Glutamatergic neuron (in vitro differentiated cells): ENCODE measurements at regions not wholly inside any gene's neighbourhood (a gene's known extent, or its start where the extent isn't known, plus 50 kb on each side); places are given as distances from the start of the nearest gene placed in this dataset.

Experiments used
- DNase-seq: peaks from one replicate; pipeline ENCODE4 v3.0.0; 2022
- H3K27ac Mint-ChIP-seq: one replicate; pipeline ENCODE4 v1.8.0; 2020; ENCODE audit warnings: mild to moderate bottlenecking, mixed read lengths, inconsistent platforms; ENCODE audit not compliant: unreplicated experiment
- H3K27me3 Mint-ChIP-seq: one replicate; pipeline ENCODE4 v1.8.0; 2020; ENCODE audit warnings: mild to moderate bottlenecking, moderate library complexity, mixed read lengths, inconsistent platforms; ENCODE audit not compliant: unreplicated experiment
- H3K36me3 Mint-ChIP-seq: one replicate; pipeline ENCODE4 v1.8.0; 2020; ENCODE audit warnings: mild to moderate bottlenecking, mixed read lengths, inconsistent platforms; ENCODE audit not compliant: unreplicated experiment
- H3K4me1 Mint-ChIP-seq: one replicate; pipeline ENCODE4 v1.8.0; 2020; ENCODE audit warnings: mild to moderate bottlenecking, low read depth, mixed read lengths, inconsistent platforms; ENCODE audit not compliant: unreplicated experiment
- H3K4me3 Mint-ChIP-seq: one replicate; pipeline ENCODE4 v1.8.0; 2020; ENCODE audit warnings: mild to moderate bottlenecking, mixed read lengths, inconsistent platforms; ENCODE audit not compliant: unreplicated experiment
- H3K9me3 Mint-ChIP-seq: one replicate; pipeline ENCODE4 v1.8.0; 2020; ENCODE audit warnings: mild to moderate bottlenecking, moderate library complexity, mixed read lengths, inconsistent platforms; ENCODE audit not compliant: unreplicated experiment
- TF ChIP-seq, protein P1 (sequence below): fragments of 200-600 bp; sonication (generic); IDR thresholded peaks from one replicate; pipeline ENCODE4 v1.5.0; 2021; ENCODE audit not compliant: partially characterized antibody, unreplicated experiment

DNA sequence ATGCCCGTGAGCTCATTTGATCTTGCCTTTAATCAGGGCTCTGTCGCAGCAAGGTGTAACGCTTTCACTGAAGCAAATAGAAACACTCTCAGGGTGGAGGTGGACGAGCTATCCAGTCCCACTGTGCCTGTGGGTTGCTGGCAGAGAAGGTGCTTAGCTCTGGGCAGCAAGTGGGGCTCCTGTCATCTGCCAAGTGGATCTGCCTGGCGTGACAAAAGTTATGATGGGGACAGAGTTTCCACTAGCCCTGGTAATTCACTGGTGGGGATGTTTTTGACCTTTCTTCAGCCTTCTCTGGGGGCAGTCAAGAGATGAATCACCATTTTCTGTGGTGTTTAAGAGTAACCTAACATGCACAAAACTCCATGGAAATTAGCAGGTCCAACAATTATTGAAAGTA lies 71.3 kb upstream of the EDEM3 start:
- TF ChIP-seq, protein P1, sequence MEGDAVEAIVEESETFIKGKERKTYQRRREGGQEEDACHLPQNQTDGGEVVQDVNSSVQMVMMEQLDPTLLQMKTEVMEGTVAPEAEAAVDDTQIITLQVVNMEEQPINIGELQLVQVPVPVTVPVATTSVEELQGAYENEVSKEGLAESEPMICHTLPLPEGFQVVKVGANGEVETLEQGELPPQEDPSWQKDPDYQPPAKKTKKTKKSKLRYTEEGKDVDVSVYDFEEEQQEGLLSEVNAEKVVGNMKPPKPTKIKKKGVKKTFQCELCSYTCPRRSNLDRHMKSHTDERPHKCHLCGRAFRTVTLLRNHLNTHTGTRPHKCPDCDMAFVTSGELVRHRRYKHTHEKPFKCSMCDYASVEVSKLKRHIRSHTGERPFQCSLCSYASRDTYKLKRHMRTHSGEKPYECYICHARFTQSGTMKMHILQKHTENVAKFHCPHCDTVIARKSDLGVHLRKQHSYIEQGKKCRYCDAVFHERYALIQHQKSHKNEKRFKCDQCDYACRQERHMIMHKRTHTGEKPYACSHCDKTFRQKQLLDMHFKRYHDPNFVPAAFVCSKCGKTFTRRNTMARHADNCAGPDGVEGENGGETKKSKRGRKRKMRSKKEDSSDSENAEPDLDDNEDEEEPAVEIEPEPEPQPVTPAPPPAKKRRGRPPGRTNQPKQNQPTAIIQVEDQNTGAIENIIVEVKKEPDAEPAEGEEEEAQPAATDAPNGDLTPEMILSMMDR, result no peak
- no peak overlapping the region for H3K4me3 Mint-ChIP-seq
- DNase-seq, result no peak
- no peaks in the 10 kb centered on the region for H3K4me1 Mint-ChIP-seq
- H3K36me3 Mint-ChIP-seq, result no peaks in the 10 kb centered on the region
- no peaks in the 10 kb centered on the region for H3K9me3 Mint-ChIP-seq
- peaks cover 5% of the 10 kb centered on the region for H3K27me3 Mint-ChIP-seq
- no peak overlapping the region for H3K27ac Mint-ChIP-seq

GRCh38 chr1:184825571-184825970 lies 70.9 kb upstream of the EDEM3 start:
- Mint-ChIP-seq H3K4me3 (no peak overlapping the region), H3K27ac (no peak overlapping the region), H3K27me3 (peaks cover 5% of the 10 kb centered on the region), H3K9me3 (no peaks in the 10 kb centered on the region), H3K4me1 (no peaks in the 10 kb centered on the region), H3K36me3 (no peaks in the 10 kb centered on the region)
- DNase-seq, result no peak
- TF ChIP-seq, protein P1, result no peak

- H3K4me3 Mint-ChIP-seq, result no peak overlapping the region
- H3K9me3 Mint-ChIP-seq, result no peaks in the 10 kb centered on the region
- no peaks in the 10 kb centered on the region for H3K36me3 Mint-ChIP-seq
- H3K27ac Mint-ChIP-seq, result no peak overlapping the region
- TF ChIP-seq, protein P1, result no peak
- DNase-seq, result no peak
- peaks cover 3% of the 10 kb centered on the region for H3K27me3 Mint-ChIP-seq
- H3K4me1 Mint-ChIP-seq, result no peaks in the 10 kb centered on the region
Measured at GRCh38 chr1:184824691-184825323, 70.1 kb upstream of the EDEM3 start.

DNA sequence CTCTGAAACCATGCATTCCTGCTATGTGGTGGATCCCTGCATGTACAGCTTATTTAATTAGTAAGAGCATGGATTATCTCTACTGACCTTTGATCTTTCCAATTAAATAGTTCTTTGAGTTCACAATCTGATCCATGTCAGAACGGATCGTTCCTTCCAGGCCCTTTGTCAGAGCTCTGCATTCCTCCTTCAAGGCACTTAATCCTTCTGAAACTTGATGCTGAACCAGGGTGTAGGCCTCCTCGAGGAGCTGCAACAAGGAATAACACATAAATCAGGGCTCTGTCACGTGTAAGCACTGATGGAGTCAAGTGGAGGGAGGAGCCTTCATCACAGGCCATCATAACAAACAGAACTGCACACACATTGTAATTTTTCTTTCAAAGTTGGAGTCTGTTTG lies 68.4 kb upstream of the EDEM3 start:
- no peak for DNase-seq
- Mint-ChIP-seq H3K27ac (no peak overlapping the region), H3K27me3 (peaks cover 5% of the 10 kb centered on the region), H3K4me3 (no peak overlapping the region), H3K4me1 (no peaks in the 10 kb centered on the region), H3K36me3 (no peaks in the 10 kb centered on the region), H3K9me3 (no peaks in the 10 kb centered on the region)
- TF ChIP-seq, protein P1, result no peak

DNA sequence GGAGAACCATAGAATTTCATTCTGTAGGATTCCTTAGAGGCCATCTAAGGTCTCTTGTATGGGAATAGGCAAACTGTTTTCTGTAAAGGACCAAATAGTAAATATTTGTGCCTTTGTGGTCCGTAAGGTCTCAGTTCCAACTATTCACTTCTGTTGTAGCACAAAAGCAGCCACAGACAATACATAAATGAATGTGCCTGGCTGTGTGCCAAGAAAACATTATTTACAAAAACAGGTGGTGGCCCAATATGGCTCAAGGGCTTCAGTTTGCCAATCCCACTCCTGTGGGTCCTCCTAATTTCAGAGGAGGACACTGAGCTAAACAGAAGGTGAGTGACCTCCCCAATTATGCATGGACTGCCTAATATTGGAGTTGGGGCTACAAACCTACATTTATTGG lies 67.6 kb upstream of the EDEM3 start:
- TF ChIP-seq, protein P1, result no peak

More for the DNA sequence above, 67.6 kb upstream of the EDEM3 start:
- Mint-ChIP-seq H3K4me3 (no peak overlapping the region), H3K36me3 (no peaks in the 10 kb centered on the region), H3K4me1 (no peaks in the 10 kb centered on the region), H3K27me3 (peaks cover 6% of the 10 kb centered on the region), H3K9me3 (no peaks in the 10 kb centered on the region), H3K27ac (no peak overlapping the region)
- DNase-seq, result no peak
